Neural cell (in vitro differentiated cells): ENCODE measurements at regions not wholly inside any gene's neighbourhood (a gene's known extent, or its start where the extent isn't known, plus 50 kb on each side); places are given as distances from the start of the nearest gene placed in this dataset.
"Not testable (repeated sequence)": the region's sequence is repeated elsewhere in the genome, so short reads cannot be mapped to it uniquely, and the experiment has no call there.

Experiments used
- H2AFZ ChIP-seq: fragments of 200-600, 300-800 bp; sonication (generic), shearing (Covaris generic); 2 replicates; pipeline ENCODE4 v1.6.0; 2014; ENCODE audit warnings: low read depth, mild to moderate bottlenecking, antibody characterized with exemption, low read length, moderate library complexity
- H3F3A ChIP-seq: fragments of 200-600 bp; shearing (Covaris generic); 2 replicates; pipeline ENCODE4 v1.6.1; 2016; ENCODE audit warnings: mild to moderate bottlenecking, moderate library complexity, mixed read lengths, antibody characterized with exemption, low read length; ENCODE audit not compliant: insufficient read depth, poor library complexity, severe bottlenecking
- H3K27ac ChIP-seq: fragments of 200-600, 300-800 bp; sonication (generic), shearing (Covaris generic); 2 replicates; pipeline ENCODE4 v1.5.1; 2014; ENCODE audit warnings: mild to moderate bottlenecking, low read length, moderate library complexity
- H3K27me3 ChIP-seq: fragments of 300-800, 200-600 bp; sonication (generic), shearing (Covaris generic); 2 replicates; pipeline ENCODE4 v1.6.0; 2014; ENCODE audit warnings: mild to moderate bottlenecking, low read depth, low read length, moderate library complexity; ENCODE audit not compliant: insufficient read depth
- H3K36me3 ChIP-seq: fragments of 300-800, 200-600 bp; sonication (generic), shearing (Covaris generic); 2 replicates; pipeline ENCODE4 v1.5.1; 2014; ENCODE audit warnings: mild to moderate bottlenecking, antibody characterized with exemption, low read length, moderate library complexity; ENCODE audit not compliant: insufficient read depth
- H3K4me2 ChIP-seq: fragments of 300-800, 200-600 bp; sonication (generic), shearing (Covaris generic); 2 replicates; pipeline ENCODE4 v1.6.0; 2014; ENCODE audit warnings: mild to moderate bottlenecking, low read length
- H3K4me3 ChIP-seq: fragments of 300-800, 200-600 bp; sonication (generic), shearing (Covaris generic); 2 replicates; pipeline ENCODE4 v1.5.1; 2014; ENCODE audit warnings: mild to moderate bottlenecking, low read length, moderate library complexity
- H3K79me2 ChIP-seq: fragments of 200-600 bp; shearing (Covaris generic); replicated peaks from 2 replicates; pipeline ENCODE4 v1.6.0; 2014; ENCODE audit warnings: mild to moderate bottlenecking, low read length, moderate library complexity; ENCODE audit not compliant: insufficient read depth
- H3K9ac ChIP-seq: fragments of 300-800, 200-600 bp; sonication (generic), shearing (Covaris generic); 2 replicates; pipeline ENCODE4 v1.6.1; 2016; ENCODE audit warnings: mild to moderate bottlenecking, low read length, mixed read lengths
- H3K9me2 ChIP-seq: fragments of 200-600 bp; shearing (Covaris generic); 2 replicates; pipeline ENCODE4 v1.6.1; 2016; ENCODE audit warnings: mild to moderate bottlenecking, low read length, mixed read lengths; ENCODE audit not compliant: insufficient read depth
- H3K9me3 ChIP-seq: fragments of 200-600, 300-800 bp; sonication (generic), shearing (Covaris generic); 2 replicates; pipeline ENCODE4 v1.6.1; 2016; ENCODE audit warnings: mild to moderate bottlenecking, mixed run types, low read length, moderate library complexity, mixed read lengths
- H4K20me1 ChIP-seq: fragments of 200-600 bp; shearing (Covaris generic); 2 replicates; pipeline ENCODE4 v1.6.1; 2016; ENCODE audit warnings: mild to moderate bottlenecking, mixed run types; ENCODE audit not compliant: insufficient read depth
- CTCF ChIP-seq: fragments of 450-650 bp; IDR thresholded peaks from 2 replicates; pipeline ENCODE4 v1.5.1; 2014; ENCODE audit warnings: antibody characterized with exemption, mild to moderate bottlenecking, moderate library complexity; ENCODE audit not compliant: poor library complexity, severe bottlenecking
- EP300 ChIP-seq: fragments of 450-650 bp; conservative IDR thresholded peaks from 2 replicates; pipeline ENCODE4 v1.6.1; 2014; ENCODE audit warnings: antibody characterized with exemption, mild to moderate bottlenecking, moderate library complexity; ENCODE audit not compliant: poor library complexity, severe bottlenecking
- EZH2 ChIP-seq: fragments of 200-600, 300-800 bp; shearing (Covaris generic), sonication (generic); IDR thresholded peaks from 2 replicates; pipeline ENCODE4 v1.6.1; 2014; ENCODE audit warnings: antibody characterized with exemption, low read length, borderline replicate concordance, mild to moderate bottlenecking; ENCODE audit not compliant: insufficient read depth, poor library complexity, severe bottlenecking
- MXI1 ChIP-seq: fragments of 450-650 bp; conservative IDR thresholded peaks from 2 replicates; pipeline ENCODE4 v1.6.1; 2014; ENCODE audit warnings: antibody characterized with exemption, mild to moderate bottlenecking; ENCODE audit not compliant: poor library complexity, severe bottlenecking
- POLR2AphosphoS5 ChIP-seq: IDR thresholded peaks from 2 replicates; pipeline ENCODE4 v1.6.1; 2012
- RAD21 ChIP-seq: fragments of 450-650 bp; conservative IDR thresholded peaks from 2 replicates; pipeline ENCODE4 v1.6.1; 2014; ENCODE audit warnings: antibody characterized with exemption, mild to moderate bottlenecking, moderate library complexity
- REST ChIP-seq: IDR thresholded peaks from 2 replicates; pipeline ENCODE4 v1.6.1; 2012; ENCODE audit warnings: borderline replicate concordance
- SMC3 ChIP-seq: fragments of 450-650 bp; conservative IDR thresholded peaks from 2 replicates; pipeline ENCODE4 v1.6.1; 2014; ENCODE audit warnings: antibody characterized with exemption, mild to moderate bottlenecking, moderate library complexity; ENCODE audit not compliant: poor library complexity
- TAF1 ChIP-seq: IDR thresholded peaks from 2 replicates; pipeline ENCODE4 v1.6.1; 2012; ENCODE audit warnings: low read depth

GRCh38 chr4:117001077-117001476, 84.3 kb downstream of the TRAM1L1 start:
- no peaks in the 10 kb centered on the region for H3K9me3 ChIP-seq
- no peaks in the 10 kb centered on the region for H3K79me2 ChIP-seq
- H3K9me2 ChIP-seq: no peaks in the 10 kb centered on the region
- H3K4me3 ChIP-seq: no peak overlapping the region
- no peaks in the 10 kb centered on the region for H3K36me3 ChIP-seq
- no peaks in the 10 kb centered on the region for H3F3A ChIP-seq
- H2AFZ ChIP-seq: no peak overlapping the region
- TF ChIP-seq TAF1 (no peak), SMC3 (no peak), CTCF (no peak), MXI1 (no peak), EZH2 (no peak), EP300 (no peak), POLR2AphosphoS5 (no peak), REST (no peak), RAD21 (no peak)
- H3K4me2 ChIP-seq: no peak overlapping the region
- no peaks in the 10 kb centered on the region for H4K20me1 ChIP-seq
- H3K9ac ChIP-seq: no peak overlapping the region
- H3K27me3 ChIP-seq: no peaks in the 10 kb centered on the region
- H3K27ac ChIP-seq: no peak overlapping the region

- Histone ChIP-seq H4K20me1 (no peaks in the 10 kb centered on the region), H3K9me2 (no peaks in the 10 kb centered on the region), H3K4me2 (no peak overlapping the region), H3K4me3 (no peak overlapping the region), H3K27me3 (no peaks in the 10 kb centered on the region), H3F3A (no peaks in the 10 kb centered on the region), H3K36me3 (no peaks in the 10 kb centered on the region), H2AFZ (no peak overlapping the region), H3K9ac (no peak overlapping the region), H3K27ac (no peak overlapping the region), H3K79me2 (no peaks in the 10 kb centered on the region), H3K9me3 (no peaks in the 10 kb centered on the region)
- TF ChIP-seq RAD21: no peak
- no peak for TF ChIP-seq SMC3
- TF ChIP-seq CTCF: no peak
- no peak for TF ChIP-seq EP300
- TF ChIP-seq POLR2AphosphoS5: no peak
- no peak for TF ChIP-seq TAF1
- TF ChIP-seq MXI1: no peak
- TF ChIP-seq EZH2: no peak
- TF ChIP-seq REST: no peak
These were observed 102.7 kb downstream of the TRAM1L1 start for GRCh38 chr4:116982656-116983055.

- H3K79me2 ChIP-seq, H3K36me3 ChIP-seq, H3K27me3 ChIP-seq, H3K9ac ChIP-seq, H3F3A ChIP-seq, H3K4me3 ChIP-seq, H3K9me3 ChIP-seq, H2AFZ ChIP-seq, H3K4me2 ChIP-seq, H3K27ac ChIP-seq, H4K20me1 ChIP-seq, H3K9me2 ChIP-seq: not testable (repeated sequence)
These were observed 104.9 kb downstream of the TRAM1L1 start for GRCh38 chr4:116980436-116980835.
